NOMO-1 (cell line): ENCODE measurements at regions not wholly inside any gene's neighbourhood (a gene's known extent, or its start where the extent isn't known, plus 50 kb on each side); places are given as distances from the start of the nearest gene placed in this dataset.
"Not testable (repeated sequence)": the region's sequence is repeated elsewhere in the genome, so short reads cannot be mapped to it uniquely, and the experiment has no call there.

ENCODE experiments used
- DNase-seq, 2 experiments: peaks; one replicate each; lab custom pipeline; 2025; ENCODE audit not compliant: unreplicated experiment in 2 of 2; lab: John Stamatoyannopoulos, UW

- no peak for DNase-seq
These were observed 729.0 kb upstream of the ANO3 start for GRCh38 chr11:25602959-25603358.

- DNase-seq, result no peak
These were observed 719.1 kb upstream of the ANO3 start for GRCh38 chr11:25612806-25613205.

- no peak for DNase-seq
These were observed 718.5 kb upstream of the ANO3 start for GRCh38 chr11:25613451-25613850.

- no peak for DNase-seq
These were observed 718.1 kb upstream of the ANO3 start for GRCh38 chr11:25613865-25614264.

- no peak for DNase-seq
These were observed 716.9 kb upstream of the ANO3 start for GRCh38 chr11:25615069-25615468.

GRCh38 chr11:25615841-25616240 lies 716.1 kb upstream of the ANO3 start:
- no peak for DNase-seq

- no peak for DNase-seq
These were observed 706.8 kb upstream of the ANO3 start for GRCh38 chr11:25625094-25625493.

- no peak for DNase-seq
These were observed 703.9 kb upstream of the ANO3 start for GRCh38 chr11:25628030-25628429.

GRCh38 chr11:25633230-25633629 lies 698.7 kb upstream of the ANO3 start:
- no peak for DNase-seq

- DNase-seq, result not testable (repeated sequence)
These were observed 682.7 kb upstream of the ANO3 start for GRCh38 chr11:25649220-25649619.

GRCh38 chr11:25650319-25650718 lies 681.6 kb upstream of the ANO3 start:
- no peak for DNase-seq

- DNase-seq, result no peak
These were observed 676.3 kb upstream of the ANO3 start for GRCh38 chr11:25655636-25656035.

- no peak for DNase-seq
These were observed 673.0 kb upstream of the ANO3 start for GRCh38 chr11:25658916-25659315.

GRCh38 chr11:25659706-25660105 lies 672.2 kb upstream of the ANO3 start:
- no peak for DNase-seq

- no peak for DNase-seq
These were observed 664.1 kb upstream of the ANO3 start for GRCh38 chr11:25667871-25668270.

GRCh38 chr11:25691959-25692358 lies 640.0 kb upstream of the ANO3 start:
- DNase-seq, result no peak

GRCh38 chr11:25702417-25702816 lies 629.5 kb upstream of the ANO3 start:
- DNase-seq, result no peak

- no peak for DNase-seq
These were observed 621.0 kb upstream of the ANO3 start for GRCh38 chr11:25710975-25711374.

GRCh38 chr11:25727944-25728343 lies 604.0 kb upstream of the ANO3 start:
- DNase-seq, result no peak

GRCh38 chr11:25730230-25730629 lies 601.7 kb upstream of the ANO3 start:
- no peak for DNase-seq

- DNase-seq, result no peak
These were observed 598.2 kb upstream of the ANO3 start for GRCh38 chr11:25733777-25734176.

- DNase-seq, result no peak
These were observed 597.2 kb upstream of the ANO3 start for GRCh38 chr11:25734591-25735211.

GRCh38 chr11:25737071-25737675 lies 594.8 kb upstream of the ANO3 start:
- no peak for DNase-seq
